ENCODE measurements at regions not wholly inside any gene's neighbourhood (a gene's known extent, or its start where the extent isn't known, plus 50 kb on each side); places are given as distances from the start of the nearest gene placed in this dataset.
"Not testable (repeated sequence)": the region's sequence is repeated elsewhere in the genome, so short reads cannot be mapped to it uniquely, and the experiment has no call there.

- DNase-seq = no peak
Measured at GRCh38 chr7:140283472-140283871, 106.7 kb upstream of the KDM7A start.

GRCh38 chr7:140281960-140282359, 105.2 kb upstream of the KDM7A start:
- no peak for DNase-seq

GRCh38 chr7:140281255-140281654, 104.5 kb upstream of the KDM7A start:
- DNase-seq = no peak

- DNase-seq = no peak
Measured at GRCh38 chr7:140276001-140276400, 99.2 kb upstream of the KDM7A start.

GRCh38 chr7:140275069-140275965, 98.5 kb upstream of the KDM7A start:
- no peak for DNase-seq

- no peak for DNase-seq
Measured at GRCh38 chr7:140273417-140273816, 96.6 kb upstream of the KDM7A start.

GRCh38 chr7:140271643-140271968, 94.8 kb upstream of the KDM7A start:
- DNase-seq = not testable (repeated sequence)

GRCh38 chr7:140269004-140269638, 92.3 kb upstream of the KDM7A start:
- no peak for DNase-seq

- no peak for DNase-seq
Measured at GRCh38 chr7:140267381-140268226, 90.8 kb upstream of the KDM7A start.

GRCh38 chr7:140263277-140263676, 86.5 kb upstream of the KDM7A start:
- no peak for DNase-seq

GRCh38 chr7:140262242-140262903, 85.6 kb upstream of the KDM7A start:
- DNase-seq = no peak

GRCh38 chr7:140261522-140261921, 84.7 kb upstream of the KDM7A start:
- no peak for DNase-seq

- DNase-seq = no peak
Measured at GRCh38 chr7:140261105-140261486, 84.3 kb upstream of the KDM7A start.

- DNase-seq = peak; percentile 24 to 60
Measured at GRCh38 chr7:140260352-140261104, 83.7 kb upstream of the KDM7A start.

GRCh38 chr7:140257278-140257677, 80.5 kb upstream of the KDM7A start:
- DNase-seq = not testable (repeated sequence)

GRCh38 chr7:140254976-140255375, 78.2 kb upstream of the KDM7A start:
- not testable (repeated sequence) for DNase-seq

GRCh38 chr7:140249036-140249806, 72.4 kb upstream of the KDM7A start:
- peak in 1 of 2 donors; percentile 52 for DNase-seq

- no peak for DNase-seq
Measured at GRCh38 chr7:140247559-140247958, 70.8 kb upstream of the KDM7A start.

- no peak for DNase-seq
Measured at GRCh38 chr7:140245611-140246105, 68.9 kb upstream of the KDM7A start.

GRCh38 chr7:140242057-140243031, 65.6 kb upstream of the KDM7A start:
- DNase-seq = no peak

Measured in hippocampal formation (tissue), 2 donors.